Fibroblast of villous mesenchyme (primary cell): ENCODE measurements at regions not wholly inside any gene's neighbourhood (a gene's known extent, or its start where the extent isn't known, plus 50 kb on each side); places are given as distances from the start of the nearest gene placed in this dataset.

Experiments
- DNase-seq: peaks from one replicate; pipeline ENCODE4 v3.0.0-alpha.2; 2010; ENCODE audit warnings: low read depth
- H3K4me3 ChIP-seq: 2 replicates; pipeline ENCODE4 v1.5.1; 2011; ENCODE audit warnings: low read depth, mild to moderate bottlenecking, low read length
- CTCF ChIP-seq: IDR thresholded peaks from 2 replicates; pipeline ENCODE4 v1.5.1; 2012; ENCODE audit warnings: low read depth, mild to moderate bottlenecking, low read length; ENCODE audit not compliant: insufficient read depth

- no peak for DNase-seq
- TF ChIP-seq CTCF = no peak
- no peak overlapping the region for H3K4me3 ChIP-seq
Observed at GRCh38 chr11:80417681-80418080, 976.9 kb upstream of the TENM4 start.

GRCh38 chr11:80415580-80415979 lies 974.8 kb upstream of the TENM4 start:
- TF ChIP-seq CTCF = no peak
- no peak for DNase-seq

GRCh38 chr11:80414181-80415165 lies 973.6 kb upstream of the TENM4 start:
- H3K4me3 ChIP-seq = no peak overlapping the region
- DNase-seq = no peak
- no peak for TF ChIP-seq CTCF

More at GRCh38 chr11:80415580-80415979, 974.8 kb upstream of the TENM4 start:
- no peak overlapping the region for H3K4me3 ChIP-seq

GRCh38 chr11:80412604-80413003 lies 971.8 kb upstream of the TENM4 start:
- TF ChIP-seq CTCF = no peak
- H3K4me3 ChIP-seq = no peak overlapping the region
- no peak for DNase-seq

- no peak overlapping the region for H3K4me3 ChIP-seq
- no peak for TF ChIP-seq CTCF
- no peak for DNase-seq
Observed at GRCh38 chr11:80393210-80393609, 952.4 kb upstream of the TENM4 start.

- no peak overlapping the region for H3K4me3 ChIP-seq
- DNase-seq = no peak
- TF ChIP-seq CTCF = no peak
Observed at GRCh38 chr11:80390505-80390904, 949.7 kb upstream of the TENM4 start.
